ENCODE measurements at regions not wholly inside any gene's neighbourhood (a gene's known extent, or its start where the extent isn't known, plus 50 kb on each side); places are given as distances from the start of the nearest gene placed in this dataset.
"Not testable (repeated sequence)": the region's sequence is repeated elsewhere in the genome, so short reads cannot be mapped to it uniquely, and the experiment has no call there.

DNA sequence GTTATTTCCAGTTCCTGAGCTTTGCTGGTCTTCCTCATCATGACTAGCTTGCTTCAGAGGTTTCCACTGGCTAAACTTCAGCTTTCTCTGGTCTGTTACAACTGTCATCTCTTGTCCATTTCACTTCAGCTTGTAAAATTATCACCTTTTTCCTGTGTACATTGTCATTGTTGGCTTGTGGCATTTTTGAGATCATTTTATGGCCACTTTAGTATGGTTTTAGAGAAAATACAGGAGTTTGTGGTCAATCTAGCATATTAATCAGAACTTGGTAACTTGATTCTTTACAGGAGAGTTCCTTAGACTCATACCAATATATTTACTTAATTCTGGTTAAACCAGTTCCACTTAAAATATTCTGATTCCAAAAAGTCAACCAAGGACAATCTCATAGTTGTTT lies 235.9 kb upstream of the KITLG start:
- TF ChIP-seq, protein P1, sequence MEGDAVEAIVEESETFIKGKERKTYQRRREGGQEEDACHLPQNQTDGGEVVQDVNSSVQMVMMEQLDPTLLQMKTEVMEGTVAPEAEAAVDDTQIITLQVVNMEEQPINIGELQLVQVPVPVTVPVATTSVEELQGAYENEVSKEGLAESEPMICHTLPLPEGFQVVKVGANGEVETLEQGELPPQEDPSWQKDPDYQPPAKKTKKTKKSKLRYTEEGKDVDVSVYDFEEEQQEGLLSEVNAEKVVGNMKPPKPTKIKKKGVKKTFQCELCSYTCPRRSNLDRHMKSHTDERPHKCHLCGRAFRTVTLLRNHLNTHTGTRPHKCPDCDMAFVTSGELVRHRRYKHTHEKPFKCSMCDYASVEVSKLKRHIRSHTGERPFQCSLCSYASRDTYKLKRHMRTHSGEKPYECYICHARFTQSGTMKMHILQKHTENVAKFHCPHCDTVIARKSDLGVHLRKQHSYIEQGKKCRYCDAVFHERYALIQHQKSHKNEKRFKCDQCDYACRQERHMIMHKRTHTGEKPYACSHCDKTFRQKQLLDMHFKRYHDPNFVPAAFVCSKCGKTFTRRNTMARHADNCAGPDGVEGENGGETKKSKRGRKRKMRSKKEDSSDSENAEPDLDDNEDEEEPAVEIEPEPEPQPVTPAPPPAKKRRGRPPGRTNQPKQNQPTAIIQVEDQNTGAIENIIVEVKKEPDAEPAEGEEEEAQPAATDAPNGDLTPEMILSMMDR (IDR thresholded peaks at IDR 0.05; ENCODE audit: insufficient read depth, low read depth, low read length, missing control alignments): no peak
- H3K4me3 ChIP-seq (ENCODE audit: low read length): no peak overlapping the region
- peak; percentile 37 for DNase-seq (ENCODE audit: low read depth)

- TF ChIP-seq, protein P1 (IDR thresholded peaks at IDR 0.05; ENCODE audit: insufficient read depth, low read depth, low read length, missing control alignments): no peak
These were observed 234.5 kb upstream of the KITLG start for GRCh38 chr12:88814779-88815178.

GRCh38 chr12:88812610-88813009 lies 232.3 kb upstream of the KITLG start:
- no peak for DNase-seq (ENCODE audit: low read depth)
- TF ChIP-seq, protein P1 (IDR thresholded peaks at IDR 0.05; ENCODE audit: insufficient read depth, low read depth, low read length, missing control alignments): no peak
- no peak overlapping the region for H3K4me3 ChIP-seq (ENCODE audit: low read length)

More at GRCh38 chr12:88814779-88815178, 234.5 kb upstream of the KITLG start:
- H3K4me3 ChIP-seq (ENCODE audit: low read length): no peak overlapping the region
- peak; percentile 10 for DNase-seq (ENCODE audit: low read depth)

GRCh38 chr12:88810806-88811205 lies 230.5 kb upstream of the KITLG start:
- no peak for DNase-seq (ENCODE audit: low read depth)
- no peak overlapping the region for H3K4me3 ChIP-seq (ENCODE audit: low read length)
- TF ChIP-seq, protein P1 (IDR thresholded peaks at IDR 0.05; ENCODE audit: insufficient read depth, low read depth, low read length, missing control alignments): no peak

DNA sequence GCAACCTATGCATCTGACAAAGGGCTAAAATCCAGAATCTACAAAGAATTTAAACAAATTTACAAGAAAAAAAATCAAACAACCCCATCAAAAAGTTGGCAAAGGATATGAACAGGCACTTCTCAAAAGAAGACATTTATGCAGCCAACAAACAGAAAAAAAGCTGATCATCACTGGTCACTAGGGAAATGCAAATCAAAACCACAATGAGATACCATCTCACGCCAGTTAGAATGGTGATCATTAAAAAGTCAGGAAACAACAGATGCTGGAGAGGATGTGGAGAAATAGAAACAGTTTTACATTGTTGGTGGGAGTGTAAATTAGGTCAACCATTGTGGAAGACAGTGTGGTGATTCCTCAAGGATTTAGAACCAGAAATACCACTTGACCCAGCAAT lies 229.6 kb upstream of the KITLG start:
- DNase-seq (ENCODE audit: low read depth); H3K4me3 ChIP-seq (ENCODE audit: low read length): not testable (repeated sequence)

GRCh38 chr12:88805692-88806091 lies 225.4 kb upstream of the KITLG start:
- no peak for DNase-seq (ENCODE audit: low read depth)
- H3K4me3 ChIP-seq (ENCODE audit: low read length): no peak overlapping the region
- TF ChIP-seq, protein P1 (IDR thresholded peaks at IDR 0.05; ENCODE audit: insufficient read depth, low read depth, low read length, missing control alignments): no peak

GRCh38 chr12:88805286-88805685 lies 225.0 kb upstream of the KITLG start:
- DNase-seq (ENCODE audit: low read depth): no peak
- TF ChIP-seq, protein P1 (IDR thresholded peaks at IDR 0.05; ENCODE audit: insufficient read depth, low read depth, low read length, missing control alignments): no peak
- no peak overlapping the region for H3K4me3 ChIP-seq (ENCODE audit: low read length)

Data from epithelial cell of esophagus (primary cell).